Vagina (tissue), 2 donors: ENCODE measurements at regions not wholly inside any gene's neighbourhood (a gene's known extent, or its start where the extent isn't known, plus 50 kb on each side); places are given as distances from the start of the nearest gene placed in this dataset.

Source experiments
- DNase-seq, 2 donors: peaks; one replicate each; pipeline ENCODE4 v3.0.0-alpha.2; 2017; ENCODE audit errors: extremely low spot score in 2 of 2
- H3K27ac ChIP-seq: fragments of 200-600 bp; sonication (generic); one replicate; pipeline ENCODE4 v1.5.1; 2019
- H3K27me3 ChIP-seq: fragments of 200-600 bp; sonication (generic); one replicate; pipeline ENCODE4 v1.5.1; 2019
- H3K36me3 ChIP-seq, 2 donors: fragments of 200-600 bp; sonication (generic); one replicate each; pipeline ENCODE4 v1.5.1; 2017 to 2019
- H3K4me1 ChIP-seq: fragments of 200-600 bp; sonication (generic); one replicate; pipeline ENCODE4 v1.5.1; 2019
- H3K4me3 ChIP-seq, 2 donors: fragments of 200-600 bp; sonication (generic); 1 replicate in 1 of 2; 2 replicates in 1 of 2; pipeline ENCODE4 v1.5.1; 2016 to 2019
- H3K9me3 ChIP-seq: fragments of 200-600 bp; sonication (generic); one replicate; pipeline ENCODE4 v1.5.1; 2019
- POLR2A ChIP-seq, 2 donors: fragments of 450-650 bp; IDR thresholded peaks; one replicate each; pipeline ENCODE4 v1.6.1; 2017; ENCODE audit warnings: antibody characterized with exemption in 2 of 2, mild to moderate bottlenecking in 2 of 2, moderate library complexity in 2 of 2
- POLR2AphosphoS5 ChIP-seq, 2 donors: sonication (generic); formaldehyde crosslinking; IDR thresholded peaks; one replicate each; pipeline ENCODE4 v1.9.0; 2017; ENCODE audit warnings: antibody characterized with exemption in 2 of 2, mild to moderate bottlenecking in 2 of 2, low read depth in 1 of 2; ENCODE audit not compliant: insufficient read depth in 1 of 2
- intact Hi-C: fragments of 100-400 bp; cut with DNase I; formaldehyde crosslinking; loops from one replicate; pipeline ENCODE4 v1.15.1; 2023
- TF ChIP-seq, protein P1 (sequence below), 3 experiments: fragments of 450-650 bp in 2 of 3; fragments of 200-600 bp in 1 of 3; sonication (generic) in 1 of 3; IDR thresholded peaks; one replicate each; pipeline ENCODE4 v1.5.1; 2017 to 2019; ENCODE audit warnings: antibody characterized with exemption in 3 of 3, mild to moderate bottlenecking in 2 of 3, moderate library complexity in 2 of 3

DNA sequence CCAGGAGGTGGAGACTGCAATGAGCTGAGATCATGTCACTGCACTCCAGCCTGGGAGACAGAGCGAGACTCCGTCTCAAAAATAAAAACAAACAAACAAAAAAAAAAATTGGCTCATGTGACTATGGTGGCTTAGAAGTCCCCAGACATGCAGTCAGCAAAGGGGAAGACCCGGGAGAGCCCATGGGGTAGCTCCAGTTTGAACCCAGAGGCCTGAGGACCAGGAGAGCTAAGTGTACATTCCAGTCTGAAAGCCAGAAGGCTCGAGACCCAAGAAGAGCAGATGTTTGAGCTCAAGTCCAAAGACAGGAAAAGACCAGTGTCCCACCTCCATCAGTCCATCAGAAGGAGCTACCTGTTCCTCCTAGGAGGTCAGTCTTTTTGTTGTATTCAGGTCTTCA, 175.2 kb downstream of the TSHZ3 start:
- intact Hi-C loops = no loop called here
- Histone ChIP-seq H3K4me3 (no peak overlapping the region), H3K9me3 (no peaks in the 10 kb centered on the region), H3K36me3 (no peaks in the 10 kb centered on the region), H3K27ac (no peak overlapping the region), H3K27me3 (no peaks in the 10 kb centered on the region), H3K4me1 (no peaks in the 10 kb centered on the region)
- no peak for TF ChIP-seq POLR2A (IDR thresholded peaks at IDR 0.05)
- TF ChIP-seq, protein P1, sequence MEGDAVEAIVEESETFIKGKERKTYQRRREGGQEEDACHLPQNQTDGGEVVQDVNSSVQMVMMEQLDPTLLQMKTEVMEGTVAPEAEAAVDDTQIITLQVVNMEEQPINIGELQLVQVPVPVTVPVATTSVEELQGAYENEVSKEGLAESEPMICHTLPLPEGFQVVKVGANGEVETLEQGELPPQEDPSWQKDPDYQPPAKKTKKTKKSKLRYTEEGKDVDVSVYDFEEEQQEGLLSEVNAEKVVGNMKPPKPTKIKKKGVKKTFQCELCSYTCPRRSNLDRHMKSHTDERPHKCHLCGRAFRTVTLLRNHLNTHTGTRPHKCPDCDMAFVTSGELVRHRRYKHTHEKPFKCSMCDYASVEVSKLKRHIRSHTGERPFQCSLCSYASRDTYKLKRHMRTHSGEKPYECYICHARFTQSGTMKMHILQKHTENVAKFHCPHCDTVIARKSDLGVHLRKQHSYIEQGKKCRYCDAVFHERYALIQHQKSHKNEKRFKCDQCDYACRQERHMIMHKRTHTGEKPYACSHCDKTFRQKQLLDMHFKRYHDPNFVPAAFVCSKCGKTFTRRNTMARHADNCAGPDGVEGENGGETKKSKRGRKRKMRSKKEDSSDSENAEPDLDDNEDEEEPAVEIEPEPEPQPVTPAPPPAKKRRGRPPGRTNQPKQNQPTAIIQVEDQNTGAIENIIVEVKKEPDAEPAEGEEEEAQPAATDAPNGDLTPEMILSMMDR (IDR thresholded peaks at IDR 0.05) = no peak
- no peak for TF ChIP-seq POLR2AphosphoS5 (IDR thresholded peaks at IDR 0.05; ENCODE audit: insufficient read depth in 1 of 2, low read depth in 1 of 2)
- peak in 1 of 2 donors; percentile 42 for DNase-seq

DNA sequence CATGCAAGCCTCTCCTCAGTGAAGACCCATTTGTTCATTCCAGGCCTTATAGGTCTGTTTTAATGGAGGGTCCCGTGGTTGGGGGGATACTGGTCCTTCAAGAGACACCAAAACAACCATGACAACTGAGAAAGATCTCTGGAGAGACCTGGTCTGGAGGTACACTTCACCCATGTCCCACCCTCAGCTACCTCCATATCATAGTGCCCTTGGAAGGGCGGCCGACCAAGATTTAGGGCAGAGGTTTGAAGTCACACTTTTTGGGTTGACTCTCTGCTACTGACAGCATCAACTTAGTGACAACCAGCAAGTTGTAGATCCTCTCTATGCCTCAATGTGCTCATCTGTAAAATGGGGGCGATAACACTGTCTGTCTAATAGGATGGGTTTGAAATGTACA, 177.3 kb downstream of the TSHZ3 start:
- intact Hi-C loops = no loop called here
- DNase-seq = peak; percentile 54 to 61
- Histone ChIP-seq H3K27ac (no peak overlapping the region), H3K4me3 (no peak overlapping the region), H3K27me3 (no peaks in the 10 kb centered on the region), H3K9me3 (no peaks in the 10 kb centered on the region), H3K4me1 (no peaks in the 10 kb centered on the region), H3K36me3 (no peaks in the 10 kb centered on the region)
- TF ChIP-seq POLR2AphosphoS5 (IDR thresholded peaks at IDR 0.05; ENCODE audit: insufficient read depth in 1 of 2, low read depth in 1 of 2) = no peak
- TF ChIP-seq POLR2A (IDR thresholded peaks at IDR 0.05) = no peak
- TF ChIP-seq, protein P1 (IDR thresholded peaks at IDR 0.05) = no peak

DNA sequence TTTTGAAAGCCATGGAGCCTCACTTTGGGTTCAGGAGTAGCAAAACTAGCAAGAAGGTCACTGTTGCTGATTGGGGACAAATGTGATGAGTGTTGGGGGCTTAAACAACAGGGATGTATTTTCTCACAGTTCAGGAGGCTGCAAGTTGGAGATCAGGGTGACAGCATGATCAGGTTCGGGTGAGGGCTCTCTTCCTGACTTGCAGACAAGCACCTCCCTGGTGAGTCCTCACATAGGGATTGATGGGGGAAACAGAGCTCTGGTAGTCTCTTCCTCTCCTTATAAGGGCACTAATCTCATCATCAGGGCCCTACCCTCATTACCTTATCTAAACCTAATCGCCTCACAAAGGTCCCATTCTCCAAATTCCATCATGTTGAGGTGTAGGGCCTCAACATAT, 179.2 kb downstream of the TSHZ3 start:
- intact Hi-C loops = no loop called here
- peak in 1 of 2 donors; percentile 67 for DNase-seq

DNA sequence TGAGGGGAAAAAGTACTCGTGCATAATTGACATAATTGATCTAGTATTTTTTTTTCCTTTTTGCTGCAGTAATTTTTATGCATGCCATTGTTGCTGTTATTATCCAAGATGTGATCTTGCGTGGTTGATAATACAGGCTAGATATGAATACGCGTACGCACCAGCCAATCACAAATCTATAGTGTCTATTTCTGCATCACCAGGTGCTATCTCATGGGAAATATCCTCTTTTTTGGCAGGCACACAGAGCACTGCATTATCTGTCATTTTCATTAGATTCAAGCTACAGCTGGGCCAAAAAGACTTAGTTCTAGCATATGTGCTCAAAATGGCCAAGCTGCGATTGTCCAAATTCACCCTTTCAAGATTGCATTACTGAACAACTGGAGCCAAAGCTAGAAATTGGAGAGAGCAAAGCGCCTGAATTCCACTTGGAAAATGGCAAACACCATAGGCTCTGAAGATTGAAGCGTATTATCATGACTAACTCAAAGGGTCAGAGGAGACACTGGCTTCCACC, 181.1 kb downstream of the TSHZ3 start:
- TF ChIP-seq POLR2A (IDR thresholded peaks at IDR 0.05) = no peak
- TF ChIP-seq, protein P1 (IDR thresholded peaks at IDR 0.05) = no peak
- TF ChIP-seq POLR2AphosphoS5 (IDR thresholded peaks at IDR 0.05; ENCODE audit: insufficient read depth in 1 of 2, low read depth in 1 of 2) = no peak
- H3K4me1 ChIP-seq = no peaks in the 10 kb centered on the region
- H3K36me3 ChIP-seq = no peaks in the 10 kb centered on the region
- no peaks in the 10 kb centered on the region for H3K27me3 ChIP-seq
- H3K27ac ChIP-seq = no peak overlapping the region
- no peak for DNase-seq
- H3K4me3 ChIP-seq = no peak overlapping the region
- intact Hi-C loops = no loop called here
- H3K9me3 ChIP-seq = no peaks in the 10 kb centered on the region

More for the DNA sequence above, 179.2 kb downstream of the TSHZ3 start:
- H3K4me3 ChIP-seq = no peak overlapping the region
- H3K9me3 ChIP-seq = no peaks in the 10 kb centered on the region
- TF ChIP-seq, protein P1 (IDR thresholded peaks at IDR 0.05) = no peak
- TF ChIP-seq POLR2A (IDR thresholded peaks at IDR 0.05) (no peak), POLR2AphosphoS5 (IDR thresholded peaks at IDR 0.05; ENCODE audit: insufficient read depth in 1 of 2, low read depth in 1 of 2) (no peak)
- no peaks in the 10 kb centered on the region for H3K36me3 ChIP-seq
- H3K4me1 ChIP-seq = no peaks in the 10 kb centered on the region
- no peaks in the 10 kb centered on the region for H3K27me3 ChIP-seq
- H3K27ac ChIP-seq = no peak overlapping the region

DNA sequence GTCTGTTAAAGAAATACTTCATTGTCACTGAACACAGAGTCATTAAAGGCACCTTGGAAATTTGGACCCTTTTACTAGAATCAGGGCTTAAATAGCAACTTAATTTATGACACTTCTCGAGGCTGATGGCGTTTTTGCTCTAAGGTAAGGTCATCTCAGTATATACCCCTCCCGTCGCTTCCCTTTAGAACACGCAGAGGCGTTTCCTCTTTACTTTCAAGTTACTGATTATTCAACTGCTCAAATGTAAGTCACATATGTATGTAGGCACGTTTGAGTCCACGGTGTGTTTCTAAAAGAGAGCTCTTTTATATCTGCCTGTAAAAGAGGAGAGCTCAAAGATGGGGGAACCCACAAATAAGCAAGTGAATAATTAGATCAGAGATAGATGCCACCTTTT, 181.5 kb downstream of the TSHZ3 start:
- no peaks in the 10 kb centered on the region for H3K9me3 ChIP-seq
- no peak for TF ChIP-seq POLR2A (IDR thresholded peaks at IDR 0.05)
- TF ChIP-seq, protein P1 (IDR thresholded peaks at IDR 0.05) = no peak
- TF ChIP-seq POLR2AphosphoS5 (IDR thresholded peaks at IDR 0.05; ENCODE audit: insufficient read depth in 1 of 2, low read depth in 1 of 2) = no peak
- no peak overlapping the region for H3K4me3 ChIP-seq
- H3K4me1 ChIP-seq = no peaks in the 10 kb centered on the region
- no peak overlapping the region for H3K27ac ChIP-seq
- no peaks in the 10 kb centered on the region for H3K27me3 ChIP-seq
- peak in 1 of 2 donors; percentile 40 for DNase-seq
- H3K36me3 ChIP-seq = no peaks in the 10 kb centered on the region
- intact Hi-C loops = no loop called here
